PFSK-1 (cell line): ENCODE measurements at regions not wholly inside any gene's neighbourhood (a gene's known extent, or its start where the extent isn't known, plus 50 kb on each side); places are given as distances from the start of the nearest gene placed in this dataset.

Experiments used
- FOXP2 ChIP-seq: optimal IDR thresholded peaks from 2 replicates; pipeline ENCODE3; 2011; ENCODE audit warnings: borderline replicate concordance, control low read depth, inconsistent platforms; ENCODE audit not compliant: insufficient read depth; ENCODE audit errors: extremely low read length, extremely low read depth
- POLR2AphosphoS5 ChIP-seq: IDR thresholded peaks from 2 replicates; pipeline ENCODE4 v1.6.1; 2012; ENCODE audit warnings: low read depth, mild to moderate bottlenecking, control low read depth, low read length, moderate library complexity
- REST ChIP-seq, 2 experiments: IDR thresholded peaks; 2 replicates each; pipeline versions ENCODE4 v1.6.1 to v1.8.0; 2011 to 2012; ENCODE audit warnings: low read depth in 2 of 2, low read length in 2 of 2, control low read depth in 1 of 2, inconsistent platforms in 1 of 2, mild to moderate bottlenecking in 1 of 2, moderate library complexity in 1 of 2; ENCODE audit not compliant: insufficient read depth in 1 of 2
- SIN3A ChIP-seq: IDR thresholded peaks from 2 replicates; pipeline ENCODE4 v1.6.1; 2012; ENCODE audit warnings: mild to moderate bottlenecking, low read length, moderate library complexity, borderline replicate concordance; ENCODE audit not compliant: insufficient read depth
- TAF1 ChIP-seq: IDR thresholded peaks from 2 replicates; pipeline ENCODE4 v1.6.1; 2012; ENCODE audit warnings: low read length, control low read depth, borderline replicate concordance; ENCODE audit not compliant: insufficient read depth

- no peak for TF ChIP-seq POLR2AphosphoS5
- no peak for TF ChIP-seq FOXP2
- TF ChIP-seq TAF1: no peak
- TF ChIP-seq SIN3A: no peak
- TF ChIP-seq REST (IDR thresholded peaks at IDR 0.05; ENCODE audit: insufficient read depth in 1 of 2, low read depth in 2 of 2, low read length in 2 of 2): no peak
Observed at GRCh38 chr13:97079726-97080125, 85.5 kb upstream of the OXGR1 start.

- no peak for TF ChIP-seq POLR2AphosphoS5
- TF ChIP-seq TAF1: no peak
Observed at GRCh38 chr13:97082461-97083207, 88.4 kb upstream of the OXGR1 start.

GRCh38 chr13:97091196-97091595 is 96.9 kb upstream of the OXGR1 start:
- TF ChIP-seq FOXP2 (no peak), SIN3A (no peak), POLR2AphosphoS5 (no peak), REST (IDR thresholded peaks at IDR 0.05; ENCODE audit: insufficient read depth in 1 of 2, low read depth in 2 of 2, low read length in 2 of 2) (no peak), TAF1 (no peak)

GRCh38 chr13:97100821-97101220 is 106.5 kb upstream of the OXGR1 start:
- TF ChIP-seq FOXP2 (no peak), REST (IDR thresholded peaks at IDR 0.05; ENCODE audit: insufficient read depth in 1 of 2, low read depth in 2 of 2, low read length in 2 of 2) (no peak)

- TF ChIP-seq FOXP2 (no peak), POLR2AphosphoS5 (no peak), REST (IDR thresholded peaks at IDR 0.05; ENCODE audit: insufficient read depth in 1 of 2, low read depth in 2 of 2, low read length in 2 of 2) (no peak), SIN3A (no peak)
Observed at GRCh38 chr13:97101912-97102708, 107.8 kb upstream of the OXGR1 start.
